K562 (cell line): ENCODE measurements at regions not wholly inside any gene's neighbourhood (a gene's known extent, or its start where the extent isn't known, plus 50 kb on each side); places are given as distances from the start of the nearest gene placed in this dataset.

Experiments used
- EZH2 ChIP-seq: IDR thresholded peaks from 2 replicates; pipeline ENCODE4 v1.6.1; 2012; ENCODE audit warnings: low read depth, mild to moderate bottlenecking, inconsistent platforms, low read length, borderline replicate concordance
- FOXA1 ChIP-seq: fragments of 450-650 bp; IDR thresholded peaks from 2 replicates; pipeline ENCODE4 v1.6.1; 2016; ENCODE audit warnings: mild to moderate bottlenecking, borderline replicate concordance
- HDGF ChIP-seq: fragments of 450-650 bp; IDR thresholded peaks from 2 replicates; pipeline ENCODE4 v1.6.1; 2016
- SP1 ChIP-seq: sonication (generic); formaldehyde crosslinking; IDR thresholded peaks from 2 replicates; pipeline ENCODE4 v1.8.1; 2022; ENCODE audit warnings: mild to moderate bottlenecking, missing genetic modification reagents

GRCh38 chr4:32251126-32251525 is 1531.0 kb downstream of the PCDH7 start:
- TF ChIP-seq HDGF: no peak
- no peak for TF ChIP-seq EZH2
- TF ChIP-seq SP1 (CRISPR knock-in tag): no peak
- TF ChIP-seq FOXA1: no peak
